ENCODE measurements at regions not wholly inside any gene's neighbourhood (a gene's known extent, or its start where the extent isn't known, plus 50 kb on each side); places are given as distances from the start of the nearest gene placed in this dataset.
"Not testable (repeated sequence)": the region's sequence is repeated elsewhere in the genome, so short reads cannot be mapped to it uniquely, and the experiment has no call there.

GRCh38 chrX:74183047-74183446 is 120.9 kb upstream of the ZCCHC13 start:
- DNase-seq; intact Hi-C loops (cut with micrococcal nuclease); ATAC-seq: not testable (repeated sequence)

- intact Hi-C loops (cut with micrococcal nuclease); DNase-seq; ATAC-seq: not testable (repeated sequence)
Measured at GRCh38 chrX:74181976-74182375, 122.0 kb upstream of the ZCCHC13 start.

GRCh38 chrX:74180716-74181115 is 123.3 kb upstream of the ZCCHC13 start:
- DNase-seq, result no peak
- no peak for ATAC-seq
- intact Hi-C loops (cut with micrococcal nuclease), result no loop called here

- intact Hi-C loops (cut with micrococcal nuclease), result no loop called here
- no peak for ATAC-seq
- DNase-seq, result no peak
Measured at GRCh38 chrX:74179990-74180389, 124.0 kb upstream of the ZCCHC13 start.

- ATAC-seq (no peak), DNase-seq (no peak)
- intact Hi-C loops (cut with micrococcal nuclease), result no loop called here
Measured at GRCh38 chrX:74179499-74179898, 124.5 kb upstream of the ZCCHC13 start.

- DNase-seq (no peak), ATAC-seq (no peak)
- intact Hi-C loops (cut with micrococcal nuclease), result no loop called here
Measured at GRCh38 chrX:74179071-74179470, 124.9 kb upstream of the ZCCHC13 start.

GRCh38 chrX:74178536-74178935 is 125.4 kb upstream of the ZCCHC13 start:
- intact Hi-C loops (cut with micrococcal nuclease), result no loop called here
- ATAC-seq, result peak; percentile 41

GRCh38 chrX:74171465-74171864 is 132.5 kb upstream of the ZCCHC13 start:
- DNase-seq (no peak), ATAC-seq (no peak)
- intact Hi-C loops (cut with micrococcal nuclease), result no loop called here

More at GRCh38 chrX:74178536-74178935, 125.4 kb upstream of the ZCCHC13 start:
- peak; percentile 24 for DNase-seq

- ATAC-seq (no peak), DNase-seq (no peak)
- intact Hi-C loops (cut with micrococcal nuclease), result no loop called here
Measured at GRCh38 chrX:74162199-74162598, 141.8 kb upstream of the ZCCHC13 start.

- intact Hi-C loops (cut with micrococcal nuclease), result no loop called here
- DNase-seq, result no peak
- ATAC-seq, result no peak
Measured at GRCh38 chrX:74160816-74161215, 143.2 kb upstream of the ZCCHC13 start.

- intact Hi-C loops (cut with micrococcal nuclease), result no loop called here
- DNase-seq (no peak), ATAC-seq (no peak)
Measured at GRCh38 chrX:74160358-74160757, 143.6 kb upstream of the ZCCHC13 start.

GRCh38 chrX:74147439-74147838 is 156.5 kb upstream of the ZCCHC13 start:
- no peak for ATAC-seq
- DNase-seq, result no peak
- intact Hi-C loops (cut with micrococcal nuclease), result no loop called here

GRCh38 chrX:74138943-74139342 is 165.0 kb upstream of the ZCCHC13 start:
- no peak for ATAC-seq
- DNase-seq, result no peak
- intact Hi-C loops (cut with micrococcal nuclease), result no loop called here

GRCh38 chrX:74133156-74133796 is 170.7 kb upstream of the ZCCHC13 start:
- no peak for DNase-seq
- intact Hi-C loops (cut with micrococcal nuclease), result loop anchor here (5.0 kb wide), 1 partner anchor 271 kb away; no protein-coding TSS in a partner anchor
- peak; percentile 76 for ATAC-seq

- intact Hi-C loops (cut with micrococcal nuclease), result loop anchor here (5.0 kb wide), 1 partner anchor 270 kb away; no protein-coding TSS in a partner anchor
- DNase-seq (no peak), ATAC-seq (no peak)
Measured at GRCh38 chrX:74132280-74132679, 171.7 kb upstream of the ZCCHC13 start.

GRCh38 chrX:74119016-74119910 is 184.7 kb upstream of the ZCCHC13 start:
- intact Hi-C loops (cut with micrococcal nuclease), result no loop called here
- ATAC-seq, result no peak
- DNase-seq, result no peak

GRCh38 chrX:74117962-74118902 is 185.7 kb upstream of the ZCCHC13 start:
- ATAC-seq (no peak), DNase-seq (no peak)
- intact Hi-C loops (cut with micrococcal nuclease), result no loop called here

GRCh38 chrX:74111245-74111644 is 192.7 kb upstream of the ZCCHC13 start:
- no peak for DNase-seq
- ATAC-seq, result no peak
- intact Hi-C loops (cut with micrococcal nuclease), result no loop called here

- no peak for ATAC-seq
- no peak for DNase-seq
- intact Hi-C loops (cut with micrococcal nuclease), result no loop called here
Measured at GRCh38 chrX:74107666-74108065, 196.3 kb upstream of the ZCCHC13 start.

Data from left ventricle myocardium superior (tissue), 1 donor.